ENCODE measurements at regions not wholly inside any gene's neighbourhood (a gene's known extent, or its start where the extent isn't known, plus 50 kb on each side); places are given as distances from the start of the nearest gene placed in this dataset.

- no peaks in the 10 kb centered on the region for H3K4me1 ChIP-seq (ENCODE audit: insufficient read depth, poor library complexity, severe bottlenecking)
- no peak overlapping the region for H3K27ac ChIP-seq (ENCODE audit: poor library complexity, severe bottlenecking)
- DNase-seq (ENCODE audit: low spot score), result no peak
- no peak for TF ChIP-seq CTCF (IDR thresholded peaks at IDR 0.05; ENCODE audit: poor library complexity, severe bottlenecking)
- no peak for ATAC-seq (ENCODE audit: low read depth)
- H3K9me3 ChIP-seq (ENCODE audit: severe bottlenecking), result no peaks in the 10 kb centered on the region
- no peaks in the 10 kb centered on the region for H3K36me3 ChIP-seq (ENCODE audit: low read depth)
- H3K27me3 ChIP-seq (ENCODE audit: insufficient read depth, poor library complexity, severe bottlenecking), result no peaks in the 10 kb centered on the region
- H3K4me3 ChIP-seq (ENCODE audit: severe bottlenecking), result no peak overlapping the region
Measured at GRCh38 chr12:61916831-61917230, 343.4 kb upstream of the USP15 start.

- DNase-seq (ENCODE audit: low spot score), result no peak
- Histone ChIP-seq H3K9me3 (ENCODE audit: severe bottlenecking) (no peaks in the 10 kb centered on the region), H3K36me3 (ENCODE audit: low read depth) (no peaks in the 10 kb centered on the region), H3K4me1 (ENCODE audit: insufficient read depth, poor library complexity, severe bottlenecking) (no peaks in the 10 kb centered on the region), H3K27me3 (ENCODE audit: insufficient read depth, poor library complexity, severe bottlenecking) (no peaks in the 10 kb centered on the region), H3K4me3 (ENCODE audit: severe bottlenecking) (no peak overlapping the region), H3K27ac (ENCODE audit: poor library complexity, severe bottlenecking) (no peak overlapping the region)
- TF ChIP-seq CTCF (IDR thresholded peaks at IDR 0.05; ENCODE audit: poor library complexity, severe bottlenecking), result no peak
- ATAC-seq (ENCODE audit: low read depth), result no peak
Measured at GRCh38 chr12:61919686-61920085, 340.5 kb upstream of the USP15 start.

GRCh38 chr12:61920230-61920629, 340.0 kb upstream of the USP15 start:
- H3K9me3 ChIP-seq (ENCODE audit: severe bottlenecking), result no peaks in the 10 kb centered on the region
- H3K4me3 ChIP-seq (ENCODE audit: severe bottlenecking), result no peak overlapping the region
- no peaks in the 10 kb centered on the region for H3K4me1 ChIP-seq (ENCODE audit: insufficient read depth, poor library complexity, severe bottlenecking)
- no peak for DNase-seq (ENCODE audit: low spot score)
- H3K27me3 ChIP-seq (ENCODE audit: insufficient read depth, poor library complexity, severe bottlenecking), result no peaks in the 10 kb centered on the region
- TF ChIP-seq CTCF (IDR thresholded peaks at IDR 0.05; ENCODE audit: poor library complexity, severe bottlenecking), result no peak
- no peak for ATAC-seq (ENCODE audit: low read depth)
- no peaks in the 10 kb centered on the region for H3K36me3 ChIP-seq (ENCODE audit: low read depth)
- no peak overlapping the region for H3K27ac ChIP-seq (ENCODE audit: poor library complexity, severe bottlenecking)

- no peaks in the 10 kb centered on the region for H3K36me3 ChIP-seq (ENCODE audit: low read depth)
- no peak for TF ChIP-seq CTCF (IDR thresholded peaks at IDR 0.05; ENCODE audit: poor library complexity, severe bottlenecking)
- H3K9me3 ChIP-seq (ENCODE audit: severe bottlenecking), result no peaks in the 10 kb centered on the region
- DNase-seq (ENCODE audit: low spot score), result no peak
- H3K4me1 ChIP-seq (ENCODE audit: insufficient read depth, poor library complexity, severe bottlenecking), result no peaks in the 10 kb centered on the region
- H3K4me3 ChIP-seq (ENCODE audit: severe bottlenecking), result no peak overlapping the region
- H3K27me3 ChIP-seq (ENCODE audit: insufficient read depth, poor library complexity, severe bottlenecking), result no peaks in the 10 kb centered on the region
- no peak overlapping the region for H3K27ac ChIP-seq (ENCODE audit: poor library complexity, severe bottlenecking)
- ATAC-seq (ENCODE audit: low read depth), result no peak
Measured at GRCh38 chr12:61923152-61923551, 337.1 kb upstream of the USP15 start.

GRCh38 chr12:61934564-61934963, 325.6 kb upstream of the USP15 start:
- no peak overlapping the region for H3K4me3 ChIP-seq (ENCODE audit: severe bottlenecking)
- DNase-seq (ENCODE audit: low spot score) (no peak), ATAC-seq (ENCODE audit: low read depth) (no peak)
- H3K9me3 ChIP-seq (ENCODE audit: severe bottlenecking), result no peaks in the 10 kb centered on the region
- H3K27me3 ChIP-seq (ENCODE audit: insufficient read depth, poor library complexity, severe bottlenecking), result no peaks in the 10 kb centered on the region
- H3K36me3 ChIP-seq (ENCODE audit: low read depth), result no peaks in the 10 kb centered on the region
- no peaks in the 10 kb centered on the region for H3K4me1 ChIP-seq (ENCODE audit: insufficient read depth, poor library complexity, severe bottlenecking)
- TF ChIP-seq CTCF (IDR thresholded peaks at IDR 0.05; ENCODE audit: poor library complexity, severe bottlenecking), result no peak
- no peak overlapping the region for H3K27ac ChIP-seq (ENCODE audit: poor library complexity, severe bottlenecking)

All from RWPE2 (cell line).